HG03064 (cell line): ENCODE measurements at regions not wholly inside any gene's neighbourhood (a gene's known extent, or its start where the extent isn't known, plus 50 kb on each side); places are given as distances from the start of the nearest gene placed in this dataset.
"Not testable (repeated sequence)": the region's sequence is repeated elsewhere in the genome, so short reads cannot be mapped to it uniquely, and the experiment has no call there.

ENCODE experiments used
- ATAC-seq: cut with Tn5 transposase; IDR thresholded peaks from one replicate; pipeline ENCODE4 v1.9.1; 2021; ENCODE audit warnings: low read depth; ENCODE audit not compliant: unreplicated experiment

GRCh38 chr10:80938903-80939302 is 401.2 kb downstream of the SH2D4B start:
- ATAC-seq: no peak

- no peak for ATAC-seq
Measured at GRCh38 chr10:80945264-80945880, 407.7 kb downstream of the SH2D4B start.

GRCh38 chr10:80946073-80946472 is 408.4 kb downstream of the SH2D4B start:
- ATAC-seq: no peak

- ATAC-seq: no peak
Measured at GRCh38 chr10:80946957-80947726, 409.4 kb downstream of the SH2D4B start.

- no peak for ATAC-seq
Measured at GRCh38 chr10:80949785-80950184, 412.1 kb downstream of the SH2D4B start.

- ATAC-seq: no peak
Measured at GRCh38 chr10:80952436-80952835, 414.7 kb downstream of the SH2D4B start.

GRCh38 chr10:80957161-80957560 is 419.5 kb downstream of the SH2D4B start:
- no peak for ATAC-seq

- no peak for ATAC-seq
Measured at GRCh38 chr10:80964179-80964578, 426.5 kb downstream of the SH2D4B start.

- ATAC-seq: peak; percentile 59
Measured at GRCh38 chr10:80964955-80965614, 427.4 kb downstream of the SH2D4B start.

- ATAC-seq: no peak
Measured at GRCh38 chr10:80966326-80966986, 428.8 kb downstream of the SH2D4B start.

- not testable (repeated sequence) for ATAC-seq
Measured at GRCh38 chr10:80967357-80967756, 429.7 kb downstream of the SH2D4B start.

- ATAC-seq: no peak
Measured at GRCh38 chr10:80968903-80969302, 431.2 kb downstream of the SH2D4B start.

GRCh38 chr10:80971461-80971860 is 433.8 kb downstream of the SH2D4B start:
- no peak for ATAC-seq

- no peak for ATAC-seq
Measured at GRCh38 chr10:80976658-80977057, 439.0 kb downstream of the SH2D4B start.

GRCh38 chr10:80985102-80985501 is 447.4 kb downstream of the SH2D4B start:
- ATAC-seq: no peak

GRCh38 chr10:80986596-80986995 is 448.9 kb downstream of the SH2D4B start:
- no peak for ATAC-seq

- ATAC-seq: no peak
Measured at GRCh38 chr10:80988755-80989154, 451.1 kb downstream of the SH2D4B start.

- ATAC-seq: no peak
Measured at GRCh38 chr10:80996615-80997193, 459.0 kb downstream of the SH2D4B start.

- ATAC-seq: no peak
Measured at GRCh38 chr10:81000781-81001180, 463.1 kb downstream of the SH2D4B start.

GRCh38 chr10:81002382-81002781 is 464.7 kb downstream of the SH2D4B start:
- no peak for ATAC-seq

GRCh38 chr10:81007872-81008271 is 470.2 kb downstream of the SH2D4B start:
- ATAC-seq: no peak
